ENCODE measurements at regions not wholly inside any gene's neighbourhood (a gene's known extent, or its start where the extent isn't known, plus 50 kb on each side); places are given as distances from the start of the nearest gene placed in this dataset.

GRCh38 chr20:10951904-10952303 is 278.1 kb upstream of the JAG1 start:
- Histone ChIP-seq H4K20me1 (ENCODE audit: insufficient read depth, low read length) (no peaks in the 10 kb centered on the region), H3K36me3 (replicated peaks; ENCODE audit: low read depth, low read length) (no peaks in the 10 kb centered on the region), H3K4me1 (ENCODE audit: low read length) (peaks cover 3% of the 10 kb centered on the region; the same call in 1 of the 2 replicates), H3K79me2 (ENCODE audit: low read length) (no peaks in the 10 kb centered on the region), H3K4me3 (ENCODE audit: low read length) (no peak overlapping the region), H3K27ac (ENCODE audit: low read length) (no peak overlapping the region), H3K9me3 (ENCODE audit: insufficient read depth, low read length) (no peaks in the 10 kb centered on the region), H3K27me3 (ENCODE audit: low read depth, low read length) (0 out of 2 replicates have a peak, but pooled peaks cover 6% of the 10 kb centered on the region), H3K4me2 (ENCODE audit: low read length) (no peak overlapping the region), H2AFZ (ENCODE audit: low read depth, low read length) (no peak overlapping the region), H3K9ac (ENCODE audit: low read length) (no peak overlapping the region)
- TF ChIP-seq EZH2phosphoT487 (IDR thresholded peaks at IDR 0.05; ENCODE audit: low read depth) = no peak
- TF ChIP-seq, protein P1, sequence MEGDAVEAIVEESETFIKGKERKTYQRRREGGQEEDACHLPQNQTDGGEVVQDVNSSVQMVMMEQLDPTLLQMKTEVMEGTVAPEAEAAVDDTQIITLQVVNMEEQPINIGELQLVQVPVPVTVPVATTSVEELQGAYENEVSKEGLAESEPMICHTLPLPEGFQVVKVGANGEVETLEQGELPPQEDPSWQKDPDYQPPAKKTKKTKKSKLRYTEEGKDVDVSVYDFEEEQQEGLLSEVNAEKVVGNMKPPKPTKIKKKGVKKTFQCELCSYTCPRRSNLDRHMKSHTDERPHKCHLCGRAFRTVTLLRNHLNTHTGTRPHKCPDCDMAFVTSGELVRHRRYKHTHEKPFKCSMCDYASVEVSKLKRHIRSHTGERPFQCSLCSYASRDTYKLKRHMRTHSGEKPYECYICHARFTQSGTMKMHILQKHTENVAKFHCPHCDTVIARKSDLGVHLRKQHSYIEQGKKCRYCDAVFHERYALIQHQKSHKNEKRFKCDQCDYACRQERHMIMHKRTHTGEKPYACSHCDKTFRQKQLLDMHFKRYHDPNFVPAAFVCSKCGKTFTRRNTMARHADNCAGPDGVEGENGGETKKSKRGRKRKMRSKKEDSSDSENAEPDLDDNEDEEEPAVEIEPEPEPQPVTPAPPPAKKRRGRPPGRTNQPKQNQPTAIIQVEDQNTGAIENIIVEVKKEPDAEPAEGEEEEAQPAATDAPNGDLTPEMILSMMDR (IDR thresholded peaks at IDR 0.05; ENCODE audit: low read depth, low read length) = no peak

DNA sequence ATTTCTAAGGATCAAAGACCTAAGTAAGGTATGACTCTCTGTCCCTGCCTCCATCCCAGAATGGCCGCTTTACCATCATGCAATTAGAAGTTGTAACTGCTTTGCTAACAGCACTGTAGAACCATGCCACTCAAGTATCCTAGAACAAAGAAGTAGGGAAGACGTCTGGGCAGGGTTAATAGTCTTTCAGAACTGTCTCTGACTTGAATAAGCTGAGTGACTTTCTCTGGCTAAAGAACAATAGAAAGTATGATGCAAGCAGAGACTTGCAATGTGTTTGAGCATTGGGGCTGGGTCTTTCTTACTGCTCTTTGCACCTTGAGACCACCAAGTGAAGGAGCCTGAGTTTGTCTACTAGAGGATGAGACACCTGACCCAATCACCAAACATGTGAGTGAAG is 279.6 kb upstream of the JAG1 start:
- Histone ChIP-seq H4K20me1 (ENCODE audit: insufficient read depth, low read length) (no peaks in the 10 kb centered on the region), H3K9ac (ENCODE audit: low read length) (no peak overlapping the region), H3K27me3 (ENCODE audit: low read depth, low read length) (peaks cover 6% of the 10 kb centered on the region; the same call in 1 of the 2 replicates), H3K36me3 (replicated peaks; ENCODE audit: low read depth, low read length) (no peaks in the 10 kb centered on the region), H3K27ac (ENCODE audit: low read length) (no peak overlapping the region), H2AFZ (ENCODE audit: low read depth, low read length) (no peak overlapping the region), H3K9me3 (ENCODE audit: insufficient read depth, low read length) (no peaks in the 10 kb centered on the region), H3K4me2 (ENCODE audit: low read length) (no peak overlapping the region), H3K79me2 (ENCODE audit: low read length) (no peaks in the 10 kb centered on the region), H3K4me1 (ENCODE audit: low read length) (peaks cover 3% of the 10 kb centered on the region; the same call in 1 of the 2 replicates), H3K4me3 (ENCODE audit: low read length) (no peak overlapping the region)
- TF ChIP-seq, protein P1 (IDR thresholded peaks at IDR 0.05; ENCODE audit: low read depth, low read length) = no peak
- TF ChIP-seq EZH2phosphoT487 (IDR thresholded peaks at IDR 0.05; ENCODE audit: low read depth) = no peak

GRCh38 chr20:10954137-10954840 is 280.5 kb upstream of the JAG1 start:
- TF ChIP-seq EZH2phosphoT487 (IDR thresholded peaks at IDR 0.05; ENCODE audit: low read depth) = no peak
- TF ChIP-seq, protein P1 (IDR thresholded peaks at IDR 0.05; ENCODE audit: low read depth, low read length) = no peak
- Histone ChIP-seq H3K27ac (ENCODE audit: low read length) (no peak overlapping the region), H3K4me1 (ENCODE audit: low read length) (peaks cover 3% of the 10 kb centered on the region; the same call in 1 of the 2 replicates), H4K20me1 (ENCODE audit: insufficient read depth, low read length) (no peaks in the 10 kb centered on the region), H3K79me2 (ENCODE audit: low read length) (no peaks in the 10 kb centered on the region), H3K36me3 (replicated peaks; ENCODE audit: low read depth, low read length) (no peaks in the 10 kb centered on the region), H3K4me2 (ENCODE audit: low read length) (no peak overlapping the region), H3K9ac (ENCODE audit: low read length) (no peak overlapping the region), H3K27me3 (ENCODE audit: low read depth, low read length) (peaks cover 12% of the 10 kb centered on the region; the same call in 1 of the 2 replicates), H2AFZ (ENCODE audit: low read depth, low read length) (0 out of 2 replicates have a peak overlapping the region, but pooled peaks have one; percentile 17), H3K4me3 (ENCODE audit: low read length) (no peak overlapping the region), H3K9me3 (ENCODE audit: insufficient read depth, low read length) (no peaks in the 10 kb centered on the region)

DNA sequence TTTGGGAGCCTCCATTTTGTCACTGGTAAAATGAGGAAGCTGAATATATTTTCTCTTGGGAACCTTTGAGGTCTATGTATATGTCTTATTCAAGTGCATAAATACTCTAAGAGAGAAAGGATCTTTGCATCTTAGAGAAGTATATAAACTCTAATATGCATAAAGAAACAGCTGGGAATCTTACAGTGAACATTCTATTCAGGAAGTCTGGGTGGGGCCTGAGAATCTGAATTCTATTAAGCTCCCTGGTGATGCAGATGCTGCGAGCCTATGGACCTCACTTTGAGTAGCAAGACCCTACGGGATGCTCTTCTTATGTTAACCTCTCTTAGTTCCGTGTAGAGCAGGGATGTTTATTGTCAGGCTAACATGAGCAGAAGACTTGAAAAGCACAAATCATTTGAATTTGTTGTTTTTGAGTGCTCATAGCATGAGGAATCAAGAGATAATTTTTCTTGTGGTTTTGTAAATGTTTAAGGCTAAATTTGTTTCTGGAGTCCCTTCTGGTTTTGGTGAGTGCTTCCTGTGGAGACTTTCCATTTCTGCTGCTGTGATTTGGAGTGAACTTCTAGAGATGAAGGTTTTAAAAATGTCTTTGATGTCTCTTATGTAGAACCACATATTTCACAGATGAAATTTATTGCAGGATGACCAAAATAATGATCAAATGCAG is 281.2 kb upstream of the JAG1 start:
- Histone ChIP-seq H3K27ac (ENCODE audit: low read length) (no peak overlapping the region), H2AFZ (ENCODE audit: low read depth, low read length) (0 out of 2 replicates have a peak overlapping the region, but pooled peaks have one; percentile 17), H3K4me3 (ENCODE audit: low read length) (no peak overlapping the region), H3K4me2 (ENCODE audit: low read length) (no peak overlapping the region), H3K4me1 (ENCODE audit: low read length) (peaks cover 3% of the 10 kb centered on the region; the same call in 1 of the 2 replicates), H3K36me3 (replicated peaks; ENCODE audit: low read depth, low read length) (no peaks in the 10 kb centered on the region), H3K9me3 (ENCODE audit: insufficient read depth, low read length) (no peaks in the 10 kb centered on the region), H3K9ac (ENCODE audit: low read length) (no peak overlapping the region), H3K27me3 (ENCODE audit: low read depth, low read length) (peaks cover 20% of the 10 kb centered on the region; the same call in 1 of the 2 replicates), H4K20me1 (ENCODE audit: insufficient read depth, low read length) (no peaks in the 10 kb centered on the region), H3K79me2 (ENCODE audit: low read length) (no peaks in the 10 kb centered on the region)
- TF ChIP-seq EZH2phosphoT487 (IDR thresholded peaks at IDR 0.05; ENCODE audit: low read depth) = no peak
- TF ChIP-seq, protein P1 (IDR thresholded peaks at IDR 0.05; ENCODE audit: low read depth, low read length) = no peak

Measured in OCI-LY3 (cell line).